Neural cell (in vitro differentiated cells): ENCODE measurements at regions not wholly inside any gene's neighbourhood (a gene's known extent, or its start where the extent isn't known, plus 50 kb on each side); places are given as distances from the start of the nearest gene placed in this dataset.

Experiments
- H2AFZ ChIP-seq: fragments of 200-600, 300-800 bp; sonication (generic), shearing (Covaris generic); 2 replicates; pipeline ENCODE4 v1.6.0; 2014; ENCODE audit warnings: low read depth, mild to moderate bottlenecking, antibody characterized with exemption, low read length, moderate library complexity
- H3F3A ChIP-seq: fragments of 200-600 bp; shearing (Covaris generic); 2 replicates; pipeline ENCODE4 v1.6.1; 2016; ENCODE audit warnings: mild to moderate bottlenecking, moderate library complexity, mixed read lengths, antibody characterized with exemption, low read length; ENCODE audit not compliant: insufficient read depth, poor library complexity, severe bottlenecking
- H3K27ac ChIP-seq: fragments of 200-600, 300-800 bp; sonication (generic), shearing (Covaris generic); 2 replicates; pipeline ENCODE4 v1.5.1; 2014; ENCODE audit warnings: mild to moderate bottlenecking, low read length, moderate library complexity
- H3K27me3 ChIP-seq: fragments of 300-800, 200-600 bp; sonication (generic), shearing (Covaris generic); 2 replicates; pipeline ENCODE4 v1.6.0; 2014; ENCODE audit warnings: mild to moderate bottlenecking, low read depth, low read length, moderate library complexity; ENCODE audit not compliant: insufficient read depth
- H3K36me3 ChIP-seq: fragments of 300-800, 200-600 bp; sonication (generic), shearing (Covaris generic); 2 replicates; pipeline ENCODE4 v1.5.1; 2014; ENCODE audit warnings: mild to moderate bottlenecking, antibody characterized with exemption, low read length, moderate library complexity; ENCODE audit not compliant: insufficient read depth
- H3K4me2 ChIP-seq: fragments of 300-800, 200-600 bp; sonication (generic), shearing (Covaris generic); 2 replicates; pipeline ENCODE4 v1.6.0; 2014; ENCODE audit warnings: mild to moderate bottlenecking, low read length
- H3K4me3 ChIP-seq: fragments of 300-800, 200-600 bp; sonication (generic), shearing (Covaris generic); 2 replicates; pipeline ENCODE4 v1.5.1; 2014; ENCODE audit warnings: mild to moderate bottlenecking, low read length, moderate library complexity
- H3K79me2 ChIP-seq: fragments of 200-600 bp; shearing (Covaris generic); replicated peaks from 2 replicates; pipeline ENCODE4 v1.6.0; 2014; ENCODE audit warnings: mild to moderate bottlenecking, low read length, moderate library complexity; ENCODE audit not compliant: insufficient read depth
- H3K9ac ChIP-seq: fragments of 300-800, 200-600 bp; sonication (generic), shearing (Covaris generic); 2 replicates; pipeline ENCODE4 v1.6.1; 2016; ENCODE audit warnings: mild to moderate bottlenecking, low read length, mixed read lengths
- H3K9me2 ChIP-seq: fragments of 200-600 bp; shearing (Covaris generic); 2 replicates; pipeline ENCODE4 v1.6.1; 2016; ENCODE audit warnings: mild to moderate bottlenecking, low read length, mixed read lengths; ENCODE audit not compliant: insufficient read depth
- H3K9me3 ChIP-seq: fragments of 200-600, 300-800 bp; sonication (generic), shearing (Covaris generic); 2 replicates; pipeline ENCODE4 v1.6.1; 2016; ENCODE audit warnings: mild to moderate bottlenecking, mixed run types, low read length, moderate library complexity, mixed read lengths
- H4K20me1 ChIP-seq: fragments of 200-600 bp; shearing (Covaris generic); 2 replicates; pipeline ENCODE4 v1.6.1; 2016; ENCODE audit warnings: mild to moderate bottlenecking, mixed run types; ENCODE audit not compliant: insufficient read depth
- EP300 ChIP-seq: fragments of 450-650 bp; conservative IDR thresholded peaks from 2 replicates; pipeline ENCODE4 v1.6.1; 2014; ENCODE audit warnings: antibody characterized with exemption, mild to moderate bottlenecking, moderate library complexity; ENCODE audit not compliant: poor library complexity, severe bottlenecking
- EZH2 ChIP-seq: fragments of 200-600, 300-800 bp; shearing (Covaris generic), sonication (generic); IDR thresholded peaks from 2 replicates; pipeline ENCODE4 v1.6.1; 2014; ENCODE audit warnings: antibody characterized with exemption, low read length, borderline replicate concordance, mild to moderate bottlenecking; ENCODE audit not compliant: insufficient read depth, poor library complexity, severe bottlenecking
- MXI1 ChIP-seq: fragments of 450-650 bp; conservative IDR thresholded peaks from 2 replicates; pipeline ENCODE4 v1.6.1; 2014; ENCODE audit warnings: antibody characterized with exemption, mild to moderate bottlenecking; ENCODE audit not compliant: poor library complexity, severe bottlenecking
- POLR2AphosphoS5 ChIP-seq: IDR thresholded peaks from 2 replicates; pipeline ENCODE4 v1.6.1; 2012
- RAD21 ChIP-seq: fragments of 450-650 bp; conservative IDR thresholded peaks from 2 replicates; pipeline ENCODE4 v1.6.1; 2014; ENCODE audit warnings: antibody characterized with exemption, mild to moderate bottlenecking, moderate library complexity
- SMC3 ChIP-seq: fragments of 450-650 bp; conservative IDR thresholded peaks from 2 replicates; pipeline ENCODE4 v1.6.1; 2014; ENCODE audit warnings: antibody characterized with exemption, mild to moderate bottlenecking, moderate library complexity; ENCODE audit not compliant: poor library complexity
- TAF1 ChIP-seq: IDR thresholded peaks from 2 replicates; pipeline ENCODE4 v1.6.1; 2012; ENCODE audit warnings: low read depth
- TF ChIP-seq, protein P1 (sequence below): IDR thresholded peaks from 2 replicates; pipeline ENCODE4 v1.6.1; 2012; ENCODE audit warnings: borderline replicate concordance
- TF ChIP-seq, protein P2 (sequence below): fragments of 450-650 bp; IDR thresholded peaks from 2 replicates; pipeline ENCODE4 v1.5.1; 2014; ENCODE audit warnings: antibody characterized with exemption, mild to moderate bottlenecking, moderate library complexity; ENCODE audit not compliant: poor library complexity, severe bottlenecking

- Histone ChIP-seq H3K9me3 (no peaks in the 10 kb centered on the region), H3K4me2 (no peak overlapping the region), H3K9me2 (no peaks in the 10 kb centered on the region), H3K79me2 (no peaks in the 10 kb centered on the region), H3K4me3 (no peak overlapping the region), H3F3A (no peaks in the 10 kb centered on the region), H2AFZ (no peak overlapping the region), H3K9ac (no peak overlapping the region), H3K36me3 (no peaks in the 10 kb centered on the region), H3K27ac (no peak overlapping the region), H4K20me1 (no peaks in the 10 kb centered on the region), H3K27me3 (no peaks in the 10 kb centered on the region)
- TF ChIP-seq POLR2AphosphoS5 (no peak), EZH2 (no peak), EP300 (no peak), RAD21 (no peak), TAF1 (no peak), SMC3 (no peak), MXI1 (no peak)
- TF ChIP-seq, protein P1, sequence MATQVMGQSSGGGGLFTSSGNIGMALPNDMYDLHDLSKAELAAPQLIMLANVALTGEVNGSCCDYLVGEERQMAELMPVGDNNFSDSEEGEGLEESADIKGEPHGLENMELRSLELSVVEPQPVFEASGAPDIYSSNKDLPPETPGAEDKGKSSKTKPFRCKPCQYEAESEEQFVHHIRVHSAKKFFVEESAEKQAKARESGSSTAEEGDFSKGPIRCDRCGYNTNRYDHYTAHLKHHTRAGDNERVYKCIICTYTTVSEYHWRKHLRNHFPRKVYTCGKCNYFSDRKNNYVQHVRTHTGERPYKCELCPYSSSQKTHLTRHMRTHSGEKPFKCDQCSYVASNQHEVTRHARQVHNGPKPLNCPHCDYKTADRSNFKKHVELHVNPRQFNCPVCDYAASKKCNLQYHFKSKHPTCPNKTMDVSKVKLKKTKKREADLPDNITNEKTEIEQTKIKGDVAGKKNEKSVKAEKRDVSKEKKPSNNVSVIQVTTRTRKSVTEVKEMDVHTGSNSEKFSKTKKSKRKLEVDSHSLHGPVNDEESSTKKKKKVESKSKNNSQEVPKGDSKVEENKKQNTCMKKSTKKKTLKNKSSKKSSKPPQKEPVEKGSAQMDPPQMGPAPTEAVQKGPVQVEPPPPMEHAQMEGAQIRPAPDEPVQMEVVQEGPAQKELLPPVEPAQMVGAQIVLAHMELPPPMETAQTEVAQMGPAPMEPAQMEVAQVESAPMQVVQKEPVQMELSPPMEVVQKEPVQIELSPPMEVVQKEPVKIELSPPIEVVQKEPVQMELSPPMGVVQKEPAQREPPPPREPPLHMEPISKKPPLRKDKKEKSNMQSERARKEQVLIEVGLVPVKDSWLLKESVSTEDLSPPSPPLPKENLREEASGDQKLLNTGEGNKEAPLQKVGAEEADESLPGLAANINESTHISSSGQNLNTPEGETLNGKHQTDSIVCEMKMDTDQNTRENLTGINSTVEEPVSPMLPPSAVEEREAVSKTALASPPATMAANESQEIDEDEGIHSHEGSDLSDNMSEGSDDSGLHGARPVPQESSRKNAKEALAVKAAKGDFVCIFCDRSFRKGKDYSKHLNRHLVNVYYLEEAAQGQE = no peak
- TF ChIP-seq, protein P2, sequence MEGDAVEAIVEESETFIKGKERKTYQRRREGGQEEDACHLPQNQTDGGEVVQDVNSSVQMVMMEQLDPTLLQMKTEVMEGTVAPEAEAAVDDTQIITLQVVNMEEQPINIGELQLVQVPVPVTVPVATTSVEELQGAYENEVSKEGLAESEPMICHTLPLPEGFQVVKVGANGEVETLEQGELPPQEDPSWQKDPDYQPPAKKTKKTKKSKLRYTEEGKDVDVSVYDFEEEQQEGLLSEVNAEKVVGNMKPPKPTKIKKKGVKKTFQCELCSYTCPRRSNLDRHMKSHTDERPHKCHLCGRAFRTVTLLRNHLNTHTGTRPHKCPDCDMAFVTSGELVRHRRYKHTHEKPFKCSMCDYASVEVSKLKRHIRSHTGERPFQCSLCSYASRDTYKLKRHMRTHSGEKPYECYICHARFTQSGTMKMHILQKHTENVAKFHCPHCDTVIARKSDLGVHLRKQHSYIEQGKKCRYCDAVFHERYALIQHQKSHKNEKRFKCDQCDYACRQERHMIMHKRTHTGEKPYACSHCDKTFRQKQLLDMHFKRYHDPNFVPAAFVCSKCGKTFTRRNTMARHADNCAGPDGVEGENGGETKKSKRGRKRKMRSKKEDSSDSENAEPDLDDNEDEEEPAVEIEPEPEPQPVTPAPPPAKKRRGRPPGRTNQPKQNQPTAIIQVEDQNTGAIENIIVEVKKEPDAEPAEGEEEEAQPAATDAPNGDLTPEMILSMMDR = no peak
Measured at GRCh38 chr5:38672059-38672788, 115.8 kb upstream of the LIFR start.

DNA sequence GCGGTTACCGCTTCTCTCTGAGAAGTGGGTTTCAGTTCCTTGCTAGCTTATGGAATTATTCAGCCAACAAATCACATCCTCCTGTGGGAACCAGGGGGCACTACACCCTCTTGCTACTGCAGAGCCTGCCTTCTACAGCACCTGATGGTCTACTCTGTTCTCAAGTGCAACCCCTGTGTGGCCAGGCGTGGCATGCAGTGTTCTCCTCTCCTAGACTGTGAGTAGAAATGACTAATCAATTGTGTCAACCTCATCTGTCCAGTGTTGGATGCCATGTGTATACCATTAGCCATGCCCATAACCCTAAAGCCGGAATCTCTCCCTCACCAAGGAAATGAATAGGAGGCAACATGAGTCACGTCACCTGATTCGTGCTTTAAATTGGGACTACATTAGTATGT is 117.2 kb upstream of the LIFR start:
- no peaks in the 10 kb centered on the region for H3K27me3 ChIP-seq
- H3K79me2 ChIP-seq = no peaks in the 10 kb centered on the region
- TF ChIP-seq POLR2AphosphoS5 (no peak), SMC3 (no peak), MXI1 (no peak)
- no peak overlapping the region for H3K27ac ChIP-seq
- no peak overlapping the region for H3K4me3 ChIP-seq
- no peaks in the 10 kb centered on the region for H4K20me1 ChIP-seq
- no peaks in the 10 kb centered on the region for H3K36me3 ChIP-seq
- H3K9me2 ChIP-seq = no peaks in the 10 kb centered on the region
- H3K9me3 ChIP-seq = no peaks in the 10 kb centered on the region
- H3K4me2 ChIP-seq = no peak overlapping the region
- no peak overlapping the region for H3K9ac ChIP-seq
- no peaks in the 10 kb centered on the region for H3F3A ChIP-seq
- no peak overlapping the region for H2AFZ ChIP-seq
